ENCODE measurements at regions not wholly inside any gene's neighbourhood (a gene's known extent, or its start where the extent isn't known, plus 50 kb on each side); places are given as distances from the start of the nearest gene placed in this dataset.

- TF ChIP-seq, protein P1, sequence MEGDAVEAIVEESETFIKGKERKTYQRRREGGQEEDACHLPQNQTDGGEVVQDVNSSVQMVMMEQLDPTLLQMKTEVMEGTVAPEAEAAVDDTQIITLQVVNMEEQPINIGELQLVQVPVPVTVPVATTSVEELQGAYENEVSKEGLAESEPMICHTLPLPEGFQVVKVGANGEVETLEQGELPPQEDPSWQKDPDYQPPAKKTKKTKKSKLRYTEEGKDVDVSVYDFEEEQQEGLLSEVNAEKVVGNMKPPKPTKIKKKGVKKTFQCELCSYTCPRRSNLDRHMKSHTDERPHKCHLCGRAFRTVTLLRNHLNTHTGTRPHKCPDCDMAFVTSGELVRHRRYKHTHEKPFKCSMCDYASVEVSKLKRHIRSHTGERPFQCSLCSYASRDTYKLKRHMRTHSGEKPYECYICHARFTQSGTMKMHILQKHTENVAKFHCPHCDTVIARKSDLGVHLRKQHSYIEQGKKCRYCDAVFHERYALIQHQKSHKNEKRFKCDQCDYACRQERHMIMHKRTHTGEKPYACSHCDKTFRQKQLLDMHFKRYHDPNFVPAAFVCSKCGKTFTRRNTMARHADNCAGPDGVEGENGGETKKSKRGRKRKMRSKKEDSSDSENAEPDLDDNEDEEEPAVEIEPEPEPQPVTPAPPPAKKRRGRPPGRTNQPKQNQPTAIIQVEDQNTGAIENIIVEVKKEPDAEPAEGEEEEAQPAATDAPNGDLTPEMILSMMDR (IDR thresholded peaks at IDR 0.05; ENCODE audit: poor library complexity, severe bottlenecking), result no peak
- no peak for TF ChIP-seq EZH2 (IDR thresholded peaks at IDR 0.05; ENCODE audit: borderline replicate concordance, insufficient read depth, low read length, poor library complexity, severe bottlenecking)
- no peak for TF ChIP-seq EP300 (conservative IDR thresholded peaks at IDR 0.05; ENCODE audit: poor library complexity, severe bottlenecking)
- TF ChIP-seq POLR2AphosphoS5 (IDR thresholded peaks at IDR 0.05), result no peak
- no peak for TF ChIP-seq RAD21 (conservative IDR thresholded peaks at IDR 0.05)
- TF ChIP-seq, protein P2, sequence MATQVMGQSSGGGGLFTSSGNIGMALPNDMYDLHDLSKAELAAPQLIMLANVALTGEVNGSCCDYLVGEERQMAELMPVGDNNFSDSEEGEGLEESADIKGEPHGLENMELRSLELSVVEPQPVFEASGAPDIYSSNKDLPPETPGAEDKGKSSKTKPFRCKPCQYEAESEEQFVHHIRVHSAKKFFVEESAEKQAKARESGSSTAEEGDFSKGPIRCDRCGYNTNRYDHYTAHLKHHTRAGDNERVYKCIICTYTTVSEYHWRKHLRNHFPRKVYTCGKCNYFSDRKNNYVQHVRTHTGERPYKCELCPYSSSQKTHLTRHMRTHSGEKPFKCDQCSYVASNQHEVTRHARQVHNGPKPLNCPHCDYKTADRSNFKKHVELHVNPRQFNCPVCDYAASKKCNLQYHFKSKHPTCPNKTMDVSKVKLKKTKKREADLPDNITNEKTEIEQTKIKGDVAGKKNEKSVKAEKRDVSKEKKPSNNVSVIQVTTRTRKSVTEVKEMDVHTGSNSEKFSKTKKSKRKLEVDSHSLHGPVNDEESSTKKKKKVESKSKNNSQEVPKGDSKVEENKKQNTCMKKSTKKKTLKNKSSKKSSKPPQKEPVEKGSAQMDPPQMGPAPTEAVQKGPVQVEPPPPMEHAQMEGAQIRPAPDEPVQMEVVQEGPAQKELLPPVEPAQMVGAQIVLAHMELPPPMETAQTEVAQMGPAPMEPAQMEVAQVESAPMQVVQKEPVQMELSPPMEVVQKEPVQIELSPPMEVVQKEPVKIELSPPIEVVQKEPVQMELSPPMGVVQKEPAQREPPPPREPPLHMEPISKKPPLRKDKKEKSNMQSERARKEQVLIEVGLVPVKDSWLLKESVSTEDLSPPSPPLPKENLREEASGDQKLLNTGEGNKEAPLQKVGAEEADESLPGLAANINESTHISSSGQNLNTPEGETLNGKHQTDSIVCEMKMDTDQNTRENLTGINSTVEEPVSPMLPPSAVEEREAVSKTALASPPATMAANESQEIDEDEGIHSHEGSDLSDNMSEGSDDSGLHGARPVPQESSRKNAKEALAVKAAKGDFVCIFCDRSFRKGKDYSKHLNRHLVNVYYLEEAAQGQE (IDR thresholded peaks at IDR 0.05; ENCODE audit: borderline replicate concordance), result no peak
- no peak for TF ChIP-seq TAF1 (IDR thresholded peaks at IDR 0.05; ENCODE audit: low read depth)
- TF ChIP-seq SMC3 (conservative IDR thresholded peaks at IDR 0.05; ENCODE audit: poor library complexity), result no peak
These were observed 314.7 kb upstream of the SLCO3A1 start for GRCh38 chr15:91538782-91539181.
